GM04504 (cell line): ENCODE measurements at regions not wholly inside any gene's neighbourhood (a gene's known extent, or its start where the extent isn't known, plus 50 kb on each side); places are given as distances from the start of the nearest gene placed in this dataset.
"Not testable (repeated sequence)": the region's sequence is repeated elsewhere in the genome, so short reads cannot be mapped to it uniquely, and the experiment has no call there.

Experiments used
- DNase-seq: peaks from one replicate; pipeline ENCODE4 v3.0.0-alpha.2; 2012; ENCODE audit warnings: low read depth

- no peak for DNase-seq
These were observed 905.7 kb upstream of the TENM4 start for GRCh38 chr11:80346353-80347059.

GRCh38 chr11:80343436-80343835, 902.6 kb upstream of the TENM4 start:
- DNase-seq, result no peak

- no peak for DNase-seq
These were observed 897.4 kb upstream of the TENM4 start for GRCh38 chr11:80338231-80338630.

DNA sequence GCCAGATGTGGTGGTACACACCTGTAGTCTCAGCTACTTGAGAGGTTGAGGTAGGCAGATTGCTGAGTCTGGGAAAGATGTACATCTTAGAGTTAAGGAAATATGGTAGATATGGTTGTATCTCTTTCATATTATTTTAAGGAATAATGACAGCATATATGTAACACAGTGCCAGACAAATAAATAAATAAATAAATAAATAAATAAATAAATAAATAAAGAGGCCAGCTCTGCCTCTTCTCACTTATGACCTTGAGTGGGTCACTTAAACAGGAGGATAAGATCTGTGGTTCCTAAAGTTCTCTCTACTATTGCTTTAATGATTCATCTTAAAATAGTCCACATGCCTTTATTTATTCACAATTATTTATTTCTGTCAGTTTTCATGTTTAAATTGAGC, 890.9 kb upstream of the TENM4 start:
- DNase-seq, result no peak

DNA sequence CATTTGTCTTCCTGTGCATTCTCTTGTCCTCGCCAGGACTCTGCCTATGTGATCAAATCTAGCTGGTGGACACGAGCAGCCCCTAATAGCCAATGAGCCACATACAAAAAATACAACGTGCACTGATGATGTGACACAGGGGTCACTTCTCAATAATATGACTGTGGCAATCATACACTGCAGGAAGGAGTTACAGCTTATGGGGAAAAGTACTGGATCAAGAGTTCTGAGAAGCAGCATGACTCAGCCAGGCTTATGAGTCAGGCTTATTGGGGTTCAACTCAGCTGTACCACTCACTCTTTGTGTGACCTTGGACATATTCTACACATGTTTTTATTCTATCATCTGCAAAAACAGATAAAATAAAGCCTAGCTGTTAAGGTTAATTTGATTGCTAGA, 889.4 kb upstream of the TENM4 start:
- no peak for DNase-seq

GRCh38 chr11:80328774-80329173, 887.9 kb upstream of the TENM4 start:
- no peak for DNase-seq

- no peak for DNase-seq
These were observed 887.3 kb upstream of the TENM4 start for GRCh38 chr11:80327956-80328614.

GRCh38 chr11:80321786-80322185, 881.0 kb upstream of the TENM4 start:
- DNase-seq, result no peak

- DNase-seq, result no peak
These were observed 879.9 kb upstream of the TENM4 start for GRCh38 chr11:80320765-80321164.

- no peak for DNase-seq
These were observed 879.4 kb upstream of the TENM4 start for GRCh38 chr11:80320226-80320625.

- no peak for DNase-seq
These were observed 876.8 kb upstream of the TENM4 start for GRCh38 chr11:80317612-80318011.

DNA sequence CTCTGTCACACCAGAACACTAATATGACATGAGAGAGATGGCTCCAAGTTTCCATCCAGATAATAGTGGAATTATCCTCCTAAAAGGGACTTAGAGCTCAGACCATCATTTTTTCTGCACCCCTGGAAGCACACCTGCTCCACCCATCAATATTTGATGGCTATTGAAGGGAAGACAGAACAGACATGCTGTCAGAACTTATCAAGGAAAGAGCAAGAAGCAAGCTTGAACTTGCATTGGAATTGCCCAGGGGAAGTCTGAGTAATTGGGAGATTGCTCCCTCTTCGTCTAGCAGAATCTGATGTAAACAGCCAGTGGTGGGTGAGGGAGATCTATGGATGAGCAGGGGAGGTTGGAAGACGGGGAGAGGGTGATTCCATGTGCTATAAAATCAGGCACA, 874.4 kb upstream of the TENM4 start:
- DNase-seq, result no peak

DNA sequence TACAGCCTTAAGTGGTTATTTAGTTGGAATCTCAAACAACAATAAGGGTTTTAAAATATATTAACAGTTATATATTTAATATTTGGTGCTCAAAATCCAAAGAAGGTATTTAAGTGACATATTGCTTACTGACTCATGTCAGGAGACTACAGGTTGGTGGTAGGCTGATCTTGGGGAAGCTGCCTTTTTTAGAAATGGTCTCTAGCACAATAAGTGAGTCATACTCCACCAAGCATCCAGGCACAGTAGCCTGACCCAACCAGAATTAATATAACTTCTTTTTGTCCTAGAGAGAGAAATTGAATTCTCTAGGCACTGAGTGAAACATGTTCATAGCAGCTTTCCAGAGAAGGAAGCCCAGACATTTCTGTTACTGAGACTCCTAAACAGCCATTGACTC, 868.5 kb upstream of the TENM4 start:
- DNase-seq, result no peak

- DNase-seq, result no peak
These were observed 866.8 kb upstream of the TENM4 start for GRCh38 chr11:80307676-80308075.

DNA sequence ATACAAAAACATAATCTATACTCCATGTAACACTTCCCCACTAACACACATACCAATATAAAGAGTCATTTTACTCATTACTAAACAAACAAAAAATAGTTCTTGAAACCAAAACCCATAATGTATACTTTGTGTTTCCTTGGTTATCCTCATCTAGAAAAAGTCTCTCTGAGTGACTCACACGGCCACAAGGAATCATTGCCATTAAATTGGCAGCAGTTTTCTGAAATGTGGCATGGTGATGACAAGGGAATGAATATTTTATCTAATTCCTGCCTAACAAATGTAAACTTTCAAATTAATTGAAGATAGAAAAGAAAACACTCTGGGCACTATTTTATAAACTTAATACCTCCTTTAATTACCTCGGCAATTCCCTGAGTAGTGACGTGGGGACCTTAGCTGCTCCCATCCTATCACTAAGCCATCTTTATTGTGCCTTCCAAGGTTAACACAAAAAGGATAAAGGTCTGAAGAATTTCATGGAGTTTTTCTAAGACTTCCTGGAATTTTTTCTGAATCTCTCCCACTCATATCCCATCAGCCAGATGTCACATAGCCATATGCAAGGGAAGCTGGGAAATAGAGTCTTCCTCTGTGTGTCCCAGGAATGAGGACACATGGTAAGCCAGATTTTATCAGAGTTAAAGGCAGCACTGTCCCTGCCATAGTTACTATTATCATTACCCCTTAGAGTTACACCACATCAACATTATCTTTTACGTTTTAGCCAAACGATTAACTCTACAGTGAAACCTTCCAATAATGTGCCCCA, 857.2 kb upstream of the TENM4 start:
- DNase-seq, result no peak

GRCh38 chr11:80293293-80293692, 852.5 kb upstream of the TENM4 start:
- DNase-seq, result no peak

DNA sequence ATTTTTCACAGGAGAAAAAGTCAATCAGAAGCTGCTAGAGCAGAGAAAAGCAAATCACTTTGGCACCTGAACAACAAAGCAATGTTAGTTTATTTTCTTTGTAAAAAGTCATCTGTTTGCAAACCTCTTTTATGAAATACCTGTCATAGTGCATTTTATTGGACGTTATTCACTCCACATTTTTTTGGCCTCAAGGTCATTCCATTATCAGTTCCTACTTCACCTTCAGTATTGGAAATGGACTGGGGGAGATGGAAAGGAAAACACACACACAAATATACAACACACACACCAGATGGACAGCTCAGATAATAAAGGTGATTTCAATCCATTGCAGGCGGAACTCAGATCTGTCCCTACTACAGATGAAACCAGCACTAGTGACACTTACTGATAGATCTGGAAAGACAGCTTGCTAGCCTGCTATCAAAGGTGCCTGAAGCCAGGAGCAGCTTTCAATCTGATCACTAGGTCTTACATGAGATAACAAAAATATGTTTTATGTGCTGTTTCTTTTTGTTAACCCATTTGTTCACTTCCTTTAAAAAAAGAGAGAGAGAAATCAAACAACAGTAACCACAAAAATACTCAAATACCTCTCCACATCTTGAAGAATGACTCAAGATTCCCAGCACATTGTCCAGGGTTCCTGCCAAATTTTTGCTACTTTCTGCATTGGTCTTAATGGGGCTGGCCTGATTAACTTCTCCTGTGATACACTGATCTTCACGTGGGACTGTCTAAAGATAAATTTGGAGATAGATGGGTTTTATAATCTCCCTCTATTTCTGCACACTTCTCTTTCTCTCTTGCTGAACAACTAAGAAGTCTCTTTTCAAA, 844.3 kb upstream of the TENM4 start:
- DNase-seq, result no peak

DNA sequence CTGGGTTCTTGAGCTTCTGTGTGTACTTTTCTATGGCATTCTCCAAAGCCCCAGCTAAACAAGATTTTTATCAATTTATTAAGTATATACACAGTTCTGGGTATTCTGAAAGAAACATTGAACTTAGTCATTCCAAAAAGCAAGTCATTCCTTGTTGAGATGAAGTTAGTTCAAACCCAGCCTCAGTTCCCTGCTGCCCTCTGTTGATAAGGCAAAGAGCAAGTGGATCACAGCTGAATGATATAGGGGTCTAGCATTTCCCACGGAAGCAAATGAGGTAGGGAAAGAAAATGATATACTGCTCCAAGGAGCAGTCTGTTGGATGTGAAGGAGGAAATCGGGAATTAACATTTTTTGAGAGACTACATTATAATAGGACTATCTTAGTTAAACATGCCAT, 841.8 kb upstream of the TENM4 start:
- DNase-seq, result no peak

- DNase-seq, result no peak
These were observed 840.4 kb upstream of the TENM4 start for GRCh38 chr11:80281194-80281593.

- DNase-seq, result no peak
These were observed 839.9 kb upstream of the TENM4 start for GRCh38 chr11:80280737-80281136.

DNA sequence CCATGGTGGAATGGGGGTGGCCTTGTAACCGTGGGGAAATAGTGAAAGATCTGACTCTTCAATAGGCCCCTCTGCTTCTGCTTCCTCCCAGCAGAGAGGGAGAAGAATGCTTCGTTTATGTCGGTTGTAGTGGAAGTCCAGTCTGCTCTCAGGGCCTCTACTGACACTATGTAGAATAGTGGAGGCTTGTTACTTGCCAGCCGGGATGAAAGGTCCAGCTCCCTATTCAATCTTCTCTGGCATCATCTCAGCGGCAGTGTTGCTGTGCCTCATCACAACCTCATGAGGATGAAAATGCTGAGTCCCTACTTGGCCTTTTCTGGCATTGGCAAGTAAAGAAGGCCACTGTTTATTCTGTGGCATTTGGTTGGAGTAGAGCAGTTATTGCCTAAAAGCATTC, 820.9 kb upstream of the TENM4 start:
- DNase-seq, result no peak

DNA sequence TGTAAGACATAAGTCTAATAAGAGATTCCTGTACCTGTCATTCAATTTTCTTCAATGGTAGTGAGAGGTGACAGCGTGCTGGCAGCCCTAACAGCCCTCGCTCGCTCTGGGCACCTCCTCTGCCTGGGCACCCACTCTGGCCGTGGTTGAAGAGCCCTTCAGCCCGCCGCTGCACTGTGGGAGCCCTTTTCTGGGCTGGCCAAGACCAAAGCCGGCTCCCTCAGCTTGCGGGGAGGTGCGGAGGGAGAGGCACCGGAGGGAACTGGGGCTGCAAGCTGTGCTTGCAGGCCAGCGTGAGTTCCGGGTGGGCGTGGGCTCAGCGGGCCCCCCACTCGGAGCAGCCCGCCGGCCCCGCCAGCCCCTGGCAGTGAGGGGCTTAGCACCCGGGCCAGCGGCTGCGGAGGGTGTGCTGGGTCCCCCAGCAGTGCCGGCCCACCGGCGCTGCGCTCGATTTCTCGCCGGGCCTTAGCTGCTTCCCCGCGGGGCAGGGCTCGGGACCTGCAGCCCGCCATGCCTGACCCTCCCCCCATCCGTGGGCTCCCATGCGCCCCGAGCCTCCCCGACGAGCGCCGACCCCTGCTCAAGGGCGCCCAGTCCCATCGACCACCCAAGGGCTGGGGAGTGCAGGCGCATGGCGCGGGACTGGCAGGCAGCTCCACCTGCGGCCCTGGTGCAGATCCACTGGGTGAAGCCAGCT, 816.6 kb upstream of the TENM4 start:
- not testable (repeated sequence) for DNase-seq
